WERI-Rb-1 (cell line): ENCODE measurements at regions not wholly inside any gene's neighbourhood (a gene's known extent, or its start where the extent isn't known, plus 50 kb on each side); places are given as distances from the start of the nearest gene placed in this dataset.

Source experiments
- DNase-seq: peaks from one replicate; pipeline ENCODE4 v3.0.0-alpha.2; 2020
- H3K27ac ChIP-seq: fragments of 250-450 bp; sonication (Bioruptor Pico); 2 replicates; pipeline ENCODE4 v1.5.1; 2020; ENCODE audit warnings: mild to moderate bottlenecking, moderate library complexity
- H3K27me3 ChIP-seq: fragments of 250-450 bp; sonication (Bioruptor Pico); 2 replicates; pipeline ENCODE4 v1.5.1; 2021; ENCODE audit warnings: mild to moderate bottlenecking, low read depth, moderate library complexity; ENCODE audit not compliant: insufficient read depth, severe bottlenecking
- H3K36me3 ChIP-seq: fragments of 250-450 bp; sonication (Bioruptor Pico); 2 replicates; pipeline ENCODE4 v1.5.1; 2020; ENCODE audit warnings: mild to moderate bottlenecking, moderate library complexity
- H3K4me3 ChIP-seq: 2 replicates; pipeline ENCODE4 v1.5.1; 2011; ENCODE audit warnings: low read depth, mild to moderate bottlenecking, control low read depth, low read length
- H3K9me3 ChIP-seq: fragments of 250-450 bp; sonication (Bioruptor Pico); 2 replicates; pipeline ENCODE4 v1.5.1; 2021; ENCODE audit warnings: mild to moderate bottlenecking, moderate library complexity; ENCODE audit not compliant: severe bottlenecking
- TF ChIP-seq, protein P1 (sequence below): IDR thresholded peaks from 2 replicates; pipeline ENCODE4 v1.5.1; 2011; ENCODE audit warnings: low read depth, mild to moderate bottlenecking, control low read depth, inconsistent platforms, low read length

DNA sequence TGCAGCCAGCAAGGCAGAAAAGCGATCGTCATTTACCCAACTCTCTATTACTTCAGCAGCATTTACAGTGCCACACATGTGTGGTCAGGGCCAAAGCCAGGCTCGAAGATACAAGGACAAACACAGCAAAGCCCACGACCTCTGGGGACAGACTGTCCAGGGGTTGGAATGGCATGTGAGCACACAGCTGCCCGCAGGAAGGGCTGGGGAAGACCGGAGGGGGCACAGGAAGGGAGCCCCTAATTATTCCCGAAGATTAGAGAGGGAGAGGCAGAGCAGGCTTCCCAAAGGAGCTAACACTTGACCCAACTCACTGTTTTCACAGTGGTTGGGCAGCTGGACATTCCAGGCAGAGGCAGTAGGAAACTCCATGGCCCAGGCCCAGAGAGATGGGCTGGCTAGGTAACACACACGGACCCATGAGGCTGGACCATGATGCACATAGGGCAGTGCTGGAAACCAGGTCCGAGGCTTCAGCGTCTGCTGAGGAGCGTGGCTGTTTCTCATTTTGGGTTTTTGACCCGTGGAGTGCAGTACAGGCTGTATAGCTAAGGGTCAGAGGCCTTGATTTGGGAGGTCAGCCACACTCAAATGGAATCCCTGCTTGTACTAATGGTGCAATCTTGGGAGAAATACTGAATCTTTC, 179.8 kb downstream of the FOXO1 start:
- no peak overlapping the region for H3K4me3 ChIP-seq
- no peaks in the 10 kb centered on the region for H3K36me3 ChIP-seq
- TF ChIP-seq, protein P1, sequence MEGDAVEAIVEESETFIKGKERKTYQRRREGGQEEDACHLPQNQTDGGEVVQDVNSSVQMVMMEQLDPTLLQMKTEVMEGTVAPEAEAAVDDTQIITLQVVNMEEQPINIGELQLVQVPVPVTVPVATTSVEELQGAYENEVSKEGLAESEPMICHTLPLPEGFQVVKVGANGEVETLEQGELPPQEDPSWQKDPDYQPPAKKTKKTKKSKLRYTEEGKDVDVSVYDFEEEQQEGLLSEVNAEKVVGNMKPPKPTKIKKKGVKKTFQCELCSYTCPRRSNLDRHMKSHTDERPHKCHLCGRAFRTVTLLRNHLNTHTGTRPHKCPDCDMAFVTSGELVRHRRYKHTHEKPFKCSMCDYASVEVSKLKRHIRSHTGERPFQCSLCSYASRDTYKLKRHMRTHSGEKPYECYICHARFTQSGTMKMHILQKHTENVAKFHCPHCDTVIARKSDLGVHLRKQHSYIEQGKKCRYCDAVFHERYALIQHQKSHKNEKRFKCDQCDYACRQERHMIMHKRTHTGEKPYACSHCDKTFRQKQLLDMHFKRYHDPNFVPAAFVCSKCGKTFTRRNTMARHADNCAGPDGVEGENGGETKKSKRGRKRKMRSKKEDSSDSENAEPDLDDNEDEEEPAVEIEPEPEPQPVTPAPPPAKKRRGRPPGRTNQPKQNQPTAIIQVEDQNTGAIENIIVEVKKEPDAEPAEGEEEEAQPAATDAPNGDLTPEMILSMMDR, result no peak
- no peak overlapping the region for H3K27ac ChIP-seq
- no peaks in the 10 kb centered on the region for H3K27me3 ChIP-seq
- no peaks in the 10 kb centered on the region for H3K9me3 ChIP-seq
- DNase-seq, result no peak

DNA sequence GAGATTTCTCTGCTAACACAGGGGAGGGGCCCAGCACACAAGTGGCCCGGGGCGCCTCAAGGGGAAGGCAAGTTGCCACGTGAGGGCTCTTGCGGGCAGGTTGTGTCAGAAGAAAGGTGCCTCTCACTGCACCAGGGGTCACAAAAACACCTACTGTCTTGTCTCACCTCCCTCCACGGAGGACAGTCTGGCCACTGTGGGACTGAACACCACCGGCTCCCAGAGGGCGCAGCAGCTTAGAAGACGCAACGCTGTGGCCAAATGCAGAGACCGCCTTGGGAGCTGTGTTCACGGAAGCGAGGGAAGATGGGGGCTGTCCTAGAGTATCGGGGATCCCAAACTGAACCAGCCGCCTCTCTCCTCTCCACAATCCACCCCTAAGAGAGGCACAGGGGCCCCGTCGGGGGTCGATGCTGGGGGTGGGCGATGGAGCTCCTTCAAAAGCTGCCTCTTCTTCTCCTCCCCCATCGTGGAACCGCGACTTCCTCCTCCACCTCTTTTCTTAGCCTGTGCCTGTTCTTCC, 177.5 kb downstream of the FOXO1 start:
- DNase-seq, result no peak
- H3K27ac ChIP-seq, result no peak overlapping the region
- H3K27me3 ChIP-seq, result no peaks in the 10 kb centered on the region
- no peaks in the 10 kb centered on the region for H3K9me3 ChIP-seq
- H3K36me3 ChIP-seq, result no peaks in the 10 kb centered on the region
- no peak overlapping the region for H3K4me3 ChIP-seq
- TF ChIP-seq, protein P1, result no peak

DNA sequence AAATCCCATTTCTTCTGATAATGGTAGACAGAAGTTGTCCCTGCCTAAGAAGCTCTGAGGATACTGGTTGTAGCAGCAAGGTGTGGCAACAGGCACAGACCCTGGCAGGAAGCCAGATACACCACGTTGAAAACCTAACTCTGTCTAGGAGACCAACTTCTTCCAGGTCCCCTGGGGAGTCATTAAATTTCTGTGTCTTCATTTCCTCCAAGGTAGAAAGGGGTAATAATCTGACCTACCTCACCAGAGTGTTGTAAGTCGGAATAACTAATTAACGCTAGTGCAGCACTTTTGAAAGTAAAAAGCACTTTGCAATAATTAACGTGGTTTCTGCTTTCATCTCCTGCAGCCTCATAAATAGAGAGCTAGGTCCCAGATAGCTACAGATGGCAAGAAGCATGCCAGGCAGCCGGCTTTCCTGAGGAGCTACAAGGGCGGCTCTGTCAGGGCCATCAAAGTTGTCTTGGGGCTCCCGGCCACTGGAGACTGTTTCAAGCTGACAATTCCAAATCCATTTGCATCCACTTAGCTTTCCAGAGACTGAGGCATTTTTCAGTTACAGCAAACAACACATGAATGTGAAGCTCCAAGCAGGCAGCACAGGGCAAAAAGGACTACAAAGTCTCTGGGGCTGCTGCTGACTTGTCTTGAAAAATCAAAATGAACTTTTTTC, 176.2 kb downstream of the FOXO1 start:
- Histone ChIP-seq H3K27me3 (no peaks in the 10 kb centered on the region), H3K9me3 (no peaks in the 10 kb centered on the region), H3K36me3 (no peaks in the 10 kb centered on the region), H3K4me3 (no peak overlapping the region), H3K27ac (no peak overlapping the region)
- DNase-seq, result no peak
- TF ChIP-seq, protein P1, result no peak

DNA sequence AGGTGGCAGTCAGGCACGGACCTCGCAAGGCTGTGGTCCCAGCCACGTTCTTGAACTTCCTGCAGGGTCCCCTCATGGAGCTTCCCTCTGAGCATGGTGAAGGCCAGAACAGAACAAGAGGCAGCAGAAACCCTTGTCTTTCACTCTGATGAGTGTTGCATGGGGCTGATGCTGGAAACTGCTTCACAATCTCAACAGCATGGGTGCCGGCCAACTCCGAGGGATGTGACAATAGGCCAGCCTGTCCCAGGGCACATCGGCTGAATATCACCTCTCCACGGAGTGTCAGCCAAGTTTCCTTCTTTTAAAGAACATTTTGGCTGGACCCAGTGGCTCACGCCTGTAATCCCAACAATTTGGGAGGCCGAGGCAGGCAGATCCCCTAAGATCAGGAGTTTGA, 173.9 kb downstream of the FOXO1 start:
- Histone ChIP-seq H3K4me3 (no peak overlapping the region), H3K27me3 (no peaks in the 10 kb centered on the region), H3K9me3 (no peaks in the 10 kb centered on the region), H3K27ac (no peak overlapping the region), H3K36me3 (no peaks in the 10 kb centered on the region)
- DNase-seq, result no peak
- TF ChIP-seq, protein P1, result no peak

DNA sequence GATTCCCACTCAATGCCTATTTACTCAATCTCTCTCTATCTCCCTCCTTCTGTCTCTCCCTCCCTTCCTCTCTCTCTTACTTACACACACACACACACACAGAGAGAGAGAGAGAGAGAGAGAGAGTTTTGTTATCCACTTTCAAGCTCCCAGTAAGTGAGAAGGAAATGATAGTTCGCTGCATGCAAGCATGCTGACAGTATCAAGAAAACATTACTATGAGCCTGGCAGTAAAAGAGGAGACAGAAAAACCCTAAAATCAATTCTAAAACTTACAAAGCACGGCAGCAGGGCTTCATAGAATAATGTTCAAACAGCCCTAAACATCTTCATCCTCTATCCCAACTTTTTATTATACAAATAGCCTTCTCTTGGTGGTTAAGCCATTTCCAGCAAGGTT, 171.9 kb downstream of the FOXO1 start:
- H3K27ac ChIP-seq, result no peak overlapping the region
- TF ChIP-seq, protein P1, result no peak
- H3K27me3 ChIP-seq, result no peaks in the 10 kb centered on the region
- no peaks in the 10 kb centered on the region for H3K36me3 ChIP-seq
- DNase-seq, result no peak
- no peaks in the 10 kb centered on the region for H3K9me3 ChIP-seq
- H3K4me3 ChIP-seq, result no peak overlapping the region
